K562 (cell line): ENCODE measurements at regions not wholly inside any gene's neighbourhood (a gene's known extent, or its start where the extent isn't known, plus 50 kb on each side); places are given as distances from the start of the nearest gene placed in this dataset.

ENCODE experiments used
- ATAC-seq: fragments of 200-7000 bp; cut with Tn5 transposase; 3 replicates; pipeline ENCODE4 v1.9.1; 2020; ENCODE audit warnings: moderate library complexity
- BruUV-seq: library from RNA; stranded (reverse); fragments of 400-500 nt; replicated peaks from 2 replicates; lab custom pipeline; 2021; lab: Mats Ljungman, UMichigan
- CTCF ChIA-PET: fragments of 300-600 bp; formaldehyde crosslinking; extraction: SDS; loops from one replicate; lab custom pipeline; 2021; ENCODE audit warnings: low intra/inter-chr PET ratio; lab: Yijun Ruan, JAX
- POLR2A ChIA-PET: fragments of 300-600, 350-650 bp; sonication (Branson Sonifier 250); formaldehyde crosslinking; extraction: SDS; loops from one replicate; lab custom pipeline; 2021; ENCODE audit warnings: antibody characterized with exemption, inconsistent platforms; lab: Yijun Ruan, JAX
- DNase-seq, 4 experiments: peaks; one replicate each; pipeline versions ENCODE4 v3.0.0 to v3.0.0-alpha.2; 2011 to 2018; ENCODE audit warnings: low spot score in 3 of 4, mixed read lengths in 3 of 4; ENCODE audit errors: extremely low read depth in 1 of 4
- FAIRE-seq: peaks from 2 replicates; lab custom pipeline; 2011; peaks lifted over from hg19 to GRCh38; lab: Jason Lieb, UNC
- H2AFZ ChIP-seq: 2 replicates; pipeline ENCODE4 v1.6.0; 2011; ENCODE audit warnings: low read depth, low read length, control low read depth, inconsistent platforms
- H3K27ac ChIP-seq: fragments of 200-600 bp; 3 replicates; pipeline ENCODE4 v1.8.0; 2011; ENCODE audit warnings: low read depth, mild to moderate bottlenecking, control low read depth, inconsistent platforms, low read length, moderate library complexity, mixed read lengths; ENCODE audit errors: extremely low read depth
- H3K27me3 ChIP-seq, 2 experiments: fragments of 300-600 bp in 1 of 2; 2 replicates in 1 of 2; 3 replicates in 1 of 2; pipeline versions ENCODE4 v1.6.0 to v1.8.0; 2011; ENCODE audit warnings: inconsistent platforms in 2 of 2, low read length in 2 of 2, mild to moderate bottlenecking in 1 of 2, mixed read lengths in 1 of 2, moderate library complexity in 1 of 2; ENCODE audit not compliant: control insufficient read depth in 2 of 2, insufficient read depth in 2 of 2
- H3K36me3 ChIP-seq: fragments of 300-600 bp; 3 replicates; pipeline ENCODE4 v1.8.0; 2011; ENCODE audit warnings: mild to moderate bottlenecking, low read length, inconsistent platforms; ENCODE audit not compliant: control insufficient read depth, insufficient read depth
- H3K4me1 ChIP-seq, 2 experiments: fragments of 200-600 bp in 1 of 2; replicated peaks in 1 of 2; 2 replicates in 1 of 2; 3 replicates in 1 of 2; pipeline versions ENCODE4 v1.5.1 to v1.8.0; 2011; ENCODE audit warnings: inconsistent platforms in 2 of 2, low read length in 2 of 2, mild to moderate bottlenecking in 1 of 2, mixed read lengths in 1 of 2, moderate library complexity in 1 of 2; ENCODE audit not compliant: control insufficient read depth in 2 of 2, insufficient read depth in 2 of 2
- H3K4me2 ChIP-seq: 2 replicates; pipeline ENCODE4 v1.6.1; 2011; ENCODE audit warnings: low read length, control low read depth, inconsistent platforms, mixed read lengths; ENCODE audit not compliant: insufficient read depth
- H3K4me3 ChIP-seq: fragments of 200-600 bp; sonication (generic), shearing (Covaris generic); 2 replicates; pipeline ENCODE4 v1.5.1; 2016; ENCODE audit warnings: control low read depth, inconsistent platforms
- H3K79me2 ChIP-seq: fragments of 200-600 bp; 3 replicates; pipeline ENCODE4 v1.8.0; 2011; ENCODE audit warnings: low read length, inconsistent platforms; ENCODE audit not compliant: control insufficient read depth, insufficient read depth
- H3K9ac ChIP-seq, 2 experiments: 2 replicates each; pipeline versions ENCODE4 v1.6.0 to v1.6.1; 2011; ENCODE audit warnings: low read depth in 2 of 2, low read length in 2 of 2, control low read depth in 1 of 2, inconsistent platforms in 1 of 2, mild to moderate bottlenecking in 1 of 2, mixed read lengths in 1 of 2; ENCODE audit not compliant: insufficient read depth in 1 of 2
- H3K9me1 ChIP-seq: one replicate; pipeline ENCODE4 v1.6.0; 2011; ENCODE audit warnings: inconsistent platforms, mild to moderate bottlenecking, low read length, moderate library complexity; ENCODE audit not compliant: control insufficient read depth, insufficient read depth
- H3K9me3 ChIP-seq: replicated peaks from 2 replicates; pipeline ENCODE4 v1.5.1; 2011; ENCODE audit warnings: low read depth, low read length, inconsistent platforms; ENCODE audit not compliant: control insufficient read depth, insufficient read depth
- H4K20me1 ChIP-seq: replicated peaks from 2 replicates; pipeline ENCODE4 v1.6.1; 2011; ENCODE audit warnings: low read length, inconsistent platforms, mixed read lengths; ENCODE audit not compliant: control insufficient read depth, insufficient read depth
- ESRRB ChIP-seq: fragments of 250-450 bp; sonication (Bioruptor Pico); IDR thresholded peaks from 2 replicates; pipeline ENCODE4 v1.5.0; 2020; ENCODE audit warnings: mild to moderate bottlenecking, moderate library complexity, borderline replicate concordance
- HNRNPUL1 ChIP-seq: fragments of 200-400 bp; formaldehyde crosslinking; IDR thresholded peaks from 2 replicates; pipeline ENCODE4 v1.6.1; 2017; ENCODE audit warnings: low read length
- NR4A1 ChIP-seq, 2 experiments: fragments of 250-450 bp in 1 of 2; fragments of 450-650 bp in 1 of 2; sonication (Bioruptor Pico) in 1 of 2; IDR thresholded peaks; 2 replicates each; pipeline versions ENCODE4 v1.4.0 to v1.6.1; 2016 to 2020; ENCODE audit warnings: mild to moderate bottlenecking in 2 of 2, missing compliant biosample characterization in 1 of 2, missing genetic modification characterization in 1 of 2, moderate library complexity in 1 of 2
- SOX6 ChIP-seq: fragments of 450-650 bp; IDR thresholded peaks from 2 replicates; pipeline ENCODE4 v1.6.1; 2014; ENCODE audit warnings: mild to moderate bottlenecking
- TCF3 ChIP-seq: sonication (generic); formaldehyde crosslinking; IDR thresholded peaks from 2 replicates; pipeline ENCODE4 v1.4.0; 2020; ENCODE audit warnings: mild to moderate bottlenecking, missing genetic modification reagents
- ZNF75A ChIP-seq: fragments of 450-650 bp; formaldehyde crosslinking; IDR thresholded peaks from 2 replicates; pipeline ENCODE4 v1.4.0; 2020; ENCODE audit warnings: mild to moderate bottlenecking
- WGBS: fragments of 100-300 bp; shearing (Covaris generic); methylation state at CpG from one replicate; pipeline ENCODE4 v1.1.6; 2016; ENCODE audit warnings: low coverage, mixed read lengths; ENCODE audit not compliant: insufficient coverage; ENCODE audit errors: missing lambda C conversion rate; 5-methylcytosine and 5-hydroxymethylcytosine counted together
- in situ Hi-C: fragments of 300-500 bp; cut with MboI; formaldehyde crosslinking; loops from 4 replicates; pipeline ENCODE4 v1.15.0; 2018; ENCODE audit warnings: inconsistent platforms, mixed read lengths
- intact Hi-C: fragments of 100-400 bp; cut with micrococcal nuclease; formaldehyde crosslinking; loops from 2 replicates; pipeline ENCODE4 v1.14.2; 2022
- TF ChIP-seq, protein P1 (sequence below): fragments of 250-450 bp; sonication (Bioruptor Pico); IDR thresholded peaks from 2 replicates; pipeline ENCODE4 v1.5.0; 2022; ENCODE audit warnings: mild to moderate bottlenecking

DNA sequence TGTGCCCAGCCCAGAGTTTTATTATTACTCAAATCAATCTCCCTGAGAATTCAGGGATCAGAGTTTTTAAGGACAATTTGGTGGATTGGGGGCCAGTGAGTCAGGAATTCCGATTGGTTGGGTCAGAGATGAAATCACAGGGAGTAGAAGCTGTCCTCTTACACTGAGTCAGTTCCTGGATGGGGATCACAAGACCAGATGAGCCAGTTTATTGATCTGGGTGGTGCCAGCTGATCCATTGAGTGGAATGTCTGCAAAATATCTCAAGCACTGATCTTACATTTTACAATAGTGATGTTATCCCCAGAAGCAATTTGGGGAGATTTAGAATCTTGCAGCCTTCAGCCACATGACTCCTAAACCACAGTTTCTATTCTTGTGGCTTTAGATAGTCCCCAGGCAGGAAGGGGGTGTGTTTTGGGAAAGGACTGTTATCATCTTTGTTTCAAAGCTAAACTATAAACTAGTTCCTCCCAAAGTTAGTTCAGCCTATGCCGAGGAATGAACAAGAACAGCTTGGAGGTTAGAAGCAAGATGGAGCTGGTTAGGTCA is 89.1 kb upstream of the CNOT2 start:
- H3K27me3 ChIP-seq, result no peaks in the 10 kb centered on the region
- ATAC-seq, result no peak
- no peaks in the 10 kb centered on the region for H3K36me3 ChIP-seq
- no peaks in the 10 kb centered on the region for H3K79me2 ChIP-seq
- no peak for FAIRE-seq
- in situ Hi-C loops (no loop called here), intact Hi-C loops (no loop called here)
- peaks cover 7% of the 10 kb centered on the region for H3K9me3 ChIP-seq
- BruUV-seq, result no TSS peak
- POLR2A ChIA-PET, result no interaction called here
- CTCF ChIA-PET, result no interaction called here
- TF ChIP-seq SOX6 (peak; percentile 56; the same call in 1 of the 2 replicates), ESRRB (CRISPR knock-in tag) (no peak), TCF3 (0 out of 2 replicates have a peak, but pooled peaks have one; percentile 15), HNRNPUL1 (no peak), NR4A1 (CRISPR knock-in tag; IDR thresholded peaks at IDR 0.05) (no peak), NR4A1 (tag; IDR thresholded peaks at IDR 0.05) (no peak), ZNF75A (no peak)
- TF ChIP-seq, protein P1, sequence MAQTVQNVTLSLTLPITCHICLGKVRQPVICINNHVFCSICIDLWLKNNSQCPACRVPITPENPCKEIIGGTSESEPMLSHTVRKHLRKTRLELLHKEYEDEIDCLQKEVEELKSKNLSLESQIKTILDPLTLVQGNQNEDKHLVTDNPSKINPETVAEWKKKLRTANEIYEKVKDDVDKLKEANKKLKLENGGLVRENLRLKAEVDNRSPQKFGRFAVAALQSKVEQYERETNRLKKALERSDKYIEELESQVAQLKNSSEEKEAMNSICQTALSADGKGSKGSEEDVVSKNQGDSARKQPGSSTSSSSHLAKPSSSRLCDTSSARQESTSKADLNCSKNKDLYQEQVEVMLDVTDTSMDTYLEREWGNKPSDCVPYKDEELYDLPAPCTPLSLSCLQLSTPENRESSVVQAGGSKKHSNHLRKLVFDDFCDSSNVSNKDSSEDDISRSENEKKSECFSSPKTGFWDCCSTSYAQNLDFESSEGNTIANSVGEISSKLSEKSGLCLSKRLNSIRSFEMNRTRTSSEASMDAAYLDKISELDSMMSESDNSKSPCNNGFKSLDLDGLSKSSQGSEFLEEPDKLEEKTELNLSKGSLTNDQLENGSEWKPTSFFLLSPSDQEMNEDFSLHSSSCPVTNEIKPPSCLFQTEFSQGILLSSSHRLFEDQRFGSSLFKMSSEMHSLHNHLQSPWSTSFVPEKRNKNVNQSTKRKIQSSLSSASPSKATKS (CRISPR knock-in tag), result no peak
- no peaks in the 10 kb centered on the region for H4K20me1 ChIP-seq
- H3K4me1 ChIP-seq, result peaks cover 0 to 13% of the 10 kb centered on the region in 2 experiments; a peak in 2 of 5 replicates
- H2AFZ ChIP-seq, result no peak overlapping the region
- no peaks in the 10 kb centered on the region for H3K9me1 ChIP-seq
- no peak for DNase-seq
- no peak overlapping the region for H3K27ac ChIP-seq
- 24% methylated on average over 2 of the region's 2 CpGs for whole genome bisulfite sequencing
- no peak overlapping the region for H3K4me3 ChIP-seq
- no peak overlapping the region for H3K4me2 ChIP-seq
- H3K9ac ChIP-seq, result no peak overlapping the region
